ENCODE measurements at regions not wholly inside any gene's neighbourhood (a gene's known extent, or its start where the extent isn't known, plus 50 kb on each side); places are given as distances from the start of the nearest gene placed in this dataset.

GRCh38 chr7:12475362-12476063 is 71.8 kb upstream of the VWDE start:
- Histone ChIP-seq H3K4me1 (no peaks in the 10 kb centered on the region), H3K9me3 (no peaks in the 10 kb centered on the region), H3K27me3 (no peaks in the 10 kb centered on the region), H3K27ac (no peak overlapping the region), H3K36me3 (no peaks in the 10 kb centered on the region), H3K4me3 (no peak overlapping the region)
- DNase-seq: no peak
- intact Hi-C loops (cut with DNase I; ENCODE audit: low total_unique reads): no loop called here
- TF ChIP-seq, protein P1, sequence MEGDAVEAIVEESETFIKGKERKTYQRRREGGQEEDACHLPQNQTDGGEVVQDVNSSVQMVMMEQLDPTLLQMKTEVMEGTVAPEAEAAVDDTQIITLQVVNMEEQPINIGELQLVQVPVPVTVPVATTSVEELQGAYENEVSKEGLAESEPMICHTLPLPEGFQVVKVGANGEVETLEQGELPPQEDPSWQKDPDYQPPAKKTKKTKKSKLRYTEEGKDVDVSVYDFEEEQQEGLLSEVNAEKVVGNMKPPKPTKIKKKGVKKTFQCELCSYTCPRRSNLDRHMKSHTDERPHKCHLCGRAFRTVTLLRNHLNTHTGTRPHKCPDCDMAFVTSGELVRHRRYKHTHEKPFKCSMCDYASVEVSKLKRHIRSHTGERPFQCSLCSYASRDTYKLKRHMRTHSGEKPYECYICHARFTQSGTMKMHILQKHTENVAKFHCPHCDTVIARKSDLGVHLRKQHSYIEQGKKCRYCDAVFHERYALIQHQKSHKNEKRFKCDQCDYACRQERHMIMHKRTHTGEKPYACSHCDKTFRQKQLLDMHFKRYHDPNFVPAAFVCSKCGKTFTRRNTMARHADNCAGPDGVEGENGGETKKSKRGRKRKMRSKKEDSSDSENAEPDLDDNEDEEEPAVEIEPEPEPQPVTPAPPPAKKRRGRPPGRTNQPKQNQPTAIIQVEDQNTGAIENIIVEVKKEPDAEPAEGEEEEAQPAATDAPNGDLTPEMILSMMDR (IDR thresholded peaks at IDR 0.05): no peak

DNA sequence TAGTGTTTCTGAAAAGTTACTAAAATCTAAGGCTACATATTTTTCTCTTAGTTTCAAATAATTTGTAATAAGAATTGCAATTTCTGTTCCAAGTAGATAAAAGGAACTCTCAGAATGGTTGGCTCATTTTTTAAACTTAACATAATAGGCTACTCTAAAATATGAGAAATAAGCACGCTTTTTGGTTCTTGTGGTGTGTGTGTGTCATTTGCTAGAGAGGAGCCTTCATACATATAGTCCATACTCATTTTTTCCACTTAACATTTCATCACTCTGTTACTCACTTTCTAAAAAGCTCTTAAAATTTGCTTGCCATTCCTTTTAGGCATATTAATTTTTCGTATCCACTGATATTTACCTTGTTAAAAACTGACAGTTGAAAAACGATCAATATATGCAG is 74.0 kb upstream of the VWDE start:
- no peaks in the 10 kb centered on the region for H3K36me3 ChIP-seq
- H3K27me3 ChIP-seq: no peaks in the 10 kb centered on the region
- no peaks in the 10 kb centered on the region for H3K4me1 ChIP-seq
- H3K9me3 ChIP-seq: no peaks in the 10 kb centered on the region
- intact Hi-C loops (cut with DNase I; ENCODE audit: low total_unique reads): no loop called here
- H3K4me3 ChIP-seq: no peak overlapping the region
- H3K27ac ChIP-seq: no peak overlapping the region
- TF ChIP-seq, protein P1 (IDR thresholded peaks at IDR 0.05): no peak
- DNase-seq: no peak

DNA sequence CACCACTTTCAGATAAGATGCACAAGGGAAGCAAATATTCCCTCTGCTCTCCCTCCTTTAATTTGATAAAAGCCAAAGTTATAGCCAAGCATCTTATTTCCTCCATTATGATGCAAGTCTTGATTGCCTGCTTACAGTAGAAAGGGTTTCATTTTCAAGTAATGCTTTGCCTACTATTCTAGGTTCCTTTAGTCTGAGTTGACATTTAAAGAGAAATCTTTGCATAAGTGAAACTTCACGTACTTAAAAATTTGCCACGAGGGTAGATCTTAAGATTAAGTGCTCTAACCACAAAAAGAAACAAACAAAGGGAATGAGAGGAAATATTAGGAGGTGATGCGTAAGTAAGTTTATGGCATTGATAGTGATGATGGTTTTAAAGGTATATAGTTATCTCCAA is 78.1 kb upstream of the VWDE start:
- Histone ChIP-seq H3K36me3 (no peaks in the 10 kb centered on the region), H3K27me3 (no peaks in the 10 kb centered on the region), H3K4me1 (no peaks in the 10 kb centered on the region), H3K4me3 (no peak overlapping the region), H3K27ac (no peak overlapping the region), H3K9me3 (no peaks in the 10 kb centered on the region)
- intact Hi-C loops (cut with DNase I; ENCODE audit: low total_unique reads): no loop called here
- DNase-seq: no peak
- TF ChIP-seq, protein P1 (IDR thresholded peaks at IDR 0.05): no peak

DNA sequence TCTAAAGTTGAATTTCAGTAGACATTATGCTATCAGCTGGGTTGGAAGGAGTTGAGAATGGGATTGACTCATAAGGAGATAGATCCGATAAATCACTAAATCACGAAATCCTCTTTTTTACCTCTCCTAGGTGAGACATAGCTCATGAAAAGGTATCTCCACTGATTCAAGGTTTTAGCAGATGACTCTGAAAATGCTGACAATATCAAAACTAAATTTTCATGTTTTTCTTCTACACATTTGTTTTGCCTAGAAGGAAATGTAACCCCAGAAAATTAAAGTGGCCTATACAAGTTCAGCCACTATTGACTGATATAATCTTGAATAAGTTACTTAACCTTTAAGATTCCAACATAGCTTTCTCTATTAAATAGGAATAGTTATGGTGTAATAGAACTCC is 82.2 kb upstream of the VWDE start:
- Histone ChIP-seq H3K36me3 (no peaks in the 10 kb centered on the region), H3K27me3 (no peaks in the 10 kb centered on the region), H3K9me3 (no peaks in the 10 kb centered on the region), H3K4me3 (no peak overlapping the region), H3K27ac (no peak overlapping the region), H3K4me1 (no peaks in the 10 kb centered on the region)
- no peak for DNase-seq
- intact Hi-C loops (cut with DNase I; ENCODE audit: low total_unique reads): no loop called here
- TF ChIP-seq, protein P1 (IDR thresholded peaks at IDR 0.05): no peak

DNA sequence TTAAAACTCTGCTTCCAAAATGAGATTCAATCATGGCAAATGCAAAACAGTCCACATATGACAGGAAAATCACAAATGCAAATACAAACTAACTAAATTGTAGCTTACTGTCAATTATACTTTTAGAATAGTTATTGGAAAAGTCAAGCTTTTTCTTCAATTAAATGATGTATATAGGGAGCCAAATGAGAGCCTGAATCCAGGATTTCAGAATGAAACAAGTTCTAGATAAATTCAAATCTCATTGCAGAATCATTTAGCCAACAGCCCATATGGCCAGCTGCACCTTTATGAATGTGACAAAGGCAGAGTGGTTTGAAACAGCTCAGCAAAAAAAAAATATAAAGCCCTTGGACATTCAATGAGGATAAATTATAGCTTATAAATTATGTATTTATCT is 82.2 kb upstream of the SCIN start:
- Histone ChIP-seq H3K27ac (no peak overlapping the region), H3K36me3 (no peaks in the 10 kb centered on the region), H3K4me3 (no peak overlapping the region), H3K27me3 (no peaks in the 10 kb centered on the region), H3K4me1 (no peaks in the 10 kb centered on the region), H3K9me3 (no peaks in the 10 kb centered on the region)
- DNase-seq: no peak
- TF ChIP-seq, protein P1 (IDR thresholded peaks at IDR 0.05): no peak
- intact Hi-C loops (cut with DNase I; ENCODE audit: low total_unique reads): no loop called here

All from tibial artery (tissue), 4 donors.